ENCODE measurements at regions not wholly inside any gene's neighbourhood (a gene's known extent, or its start where the extent isn't known, plus 50 kb on each side); places are given as distances from the start of the nearest gene placed in this dataset.

GRCh38 chr3:177552051-177552450, 354.8 kb upstream of the TBL1XR1 start:
- DNase-seq (ENCODE audit: low read depth), result no peak
- TF ChIP-seq, protein P1, sequence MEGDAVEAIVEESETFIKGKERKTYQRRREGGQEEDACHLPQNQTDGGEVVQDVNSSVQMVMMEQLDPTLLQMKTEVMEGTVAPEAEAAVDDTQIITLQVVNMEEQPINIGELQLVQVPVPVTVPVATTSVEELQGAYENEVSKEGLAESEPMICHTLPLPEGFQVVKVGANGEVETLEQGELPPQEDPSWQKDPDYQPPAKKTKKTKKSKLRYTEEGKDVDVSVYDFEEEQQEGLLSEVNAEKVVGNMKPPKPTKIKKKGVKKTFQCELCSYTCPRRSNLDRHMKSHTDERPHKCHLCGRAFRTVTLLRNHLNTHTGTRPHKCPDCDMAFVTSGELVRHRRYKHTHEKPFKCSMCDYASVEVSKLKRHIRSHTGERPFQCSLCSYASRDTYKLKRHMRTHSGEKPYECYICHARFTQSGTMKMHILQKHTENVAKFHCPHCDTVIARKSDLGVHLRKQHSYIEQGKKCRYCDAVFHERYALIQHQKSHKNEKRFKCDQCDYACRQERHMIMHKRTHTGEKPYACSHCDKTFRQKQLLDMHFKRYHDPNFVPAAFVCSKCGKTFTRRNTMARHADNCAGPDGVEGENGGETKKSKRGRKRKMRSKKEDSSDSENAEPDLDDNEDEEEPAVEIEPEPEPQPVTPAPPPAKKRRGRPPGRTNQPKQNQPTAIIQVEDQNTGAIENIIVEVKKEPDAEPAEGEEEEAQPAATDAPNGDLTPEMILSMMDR (IDR thresholded peaks at IDR 0.05; ENCODE audit: insufficient read depth, low read depth, low read length), result no peak
- no peak overlapping the region for H3K4me3 ChIP-seq (ENCODE audit: low read depth, low read length)

GRCh38 chr3:177553012-177553411, 355.7 kb upstream of the TBL1XR1 start:
- H3K4me3 ChIP-seq (ENCODE audit: low read depth, low read length), result no peak overlapping the region
- TF ChIP-seq, protein P1 (IDR thresholded peaks at IDR 0.05; ENCODE audit: insufficient read depth, low read depth, low read length), result no peak
- no peak for DNase-seq (ENCODE audit: low read depth)

- no peak for DNase-seq (ENCODE audit: low read depth)
- TF ChIP-seq, protein P1 (IDR thresholded peaks at IDR 0.05; ENCODE audit: insufficient read depth, low read depth, low read length), result no peak
- H3K4me3 ChIP-seq (ENCODE audit: low read depth, low read length), result no peak overlapping the region
Measured at GRCh38 chr3:177553579-177553978, 356.3 kb upstream of the TBL1XR1 start.

DNA sequence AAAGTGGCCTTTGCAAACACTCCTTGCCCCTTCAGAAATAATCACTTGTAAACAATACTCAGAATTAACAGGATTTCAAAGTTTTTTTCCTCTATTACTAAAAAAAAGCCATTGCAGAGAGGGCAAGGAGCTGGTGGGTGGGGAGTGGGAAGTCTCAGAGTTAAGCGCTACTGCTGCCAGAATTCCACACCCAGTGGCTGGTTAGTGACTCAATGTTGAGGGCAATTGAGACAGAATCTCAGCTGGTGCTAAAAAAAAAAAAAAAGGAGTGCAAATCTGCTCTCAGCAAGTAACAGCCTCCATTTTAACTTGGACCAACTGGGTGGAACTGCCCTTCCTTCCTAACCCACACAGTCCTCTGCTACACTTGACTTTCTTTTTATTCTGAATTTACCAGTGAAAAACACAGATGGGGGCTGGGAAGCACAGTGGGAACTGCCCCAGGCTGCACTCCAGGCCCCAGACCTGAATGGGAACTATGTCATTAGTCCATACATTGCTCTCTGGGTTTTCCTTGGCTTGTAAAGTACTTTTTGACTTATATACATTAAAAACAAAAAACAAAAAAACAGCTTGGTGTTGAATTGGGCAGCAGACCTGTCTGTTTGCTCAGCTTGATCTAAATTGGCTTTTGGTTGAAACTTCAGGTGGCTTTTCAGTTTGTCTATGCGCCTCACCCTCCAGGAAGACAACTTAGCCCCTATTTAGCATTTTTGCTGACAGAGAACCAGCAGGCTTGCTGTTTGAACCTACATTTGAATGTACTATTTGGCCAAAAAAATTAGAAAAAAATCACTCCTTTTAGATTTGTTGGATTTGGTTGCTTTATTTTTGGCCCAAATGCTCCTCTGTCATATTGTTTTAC, 357.8 kb upstream of the TBL1XR1 start:
- TF ChIP-seq, protein P1 (IDR thresholded peaks at IDR 0.05; ENCODE audit: insufficient read depth, low read depth, low read length), result no peak
- peak; percentile 43 for DNase-seq (ENCODE audit: low read depth)
- H3K4me3 ChIP-seq (ENCODE audit: low read depth, low read length), result no peak overlapping the region

GRCh38 chr3:177557548-177557947, 360.3 kb upstream of the TBL1XR1 start:
- TF ChIP-seq, protein P1 (IDR thresholded peaks at IDR 0.05; ENCODE audit: insufficient read depth, low read depth, low read length), result no peak
- no peak overlapping the region for H3K4me3 ChIP-seq (ENCODE audit: low read depth, low read length)
- DNase-seq (ENCODE audit: low read depth), result no peak

DNA sequence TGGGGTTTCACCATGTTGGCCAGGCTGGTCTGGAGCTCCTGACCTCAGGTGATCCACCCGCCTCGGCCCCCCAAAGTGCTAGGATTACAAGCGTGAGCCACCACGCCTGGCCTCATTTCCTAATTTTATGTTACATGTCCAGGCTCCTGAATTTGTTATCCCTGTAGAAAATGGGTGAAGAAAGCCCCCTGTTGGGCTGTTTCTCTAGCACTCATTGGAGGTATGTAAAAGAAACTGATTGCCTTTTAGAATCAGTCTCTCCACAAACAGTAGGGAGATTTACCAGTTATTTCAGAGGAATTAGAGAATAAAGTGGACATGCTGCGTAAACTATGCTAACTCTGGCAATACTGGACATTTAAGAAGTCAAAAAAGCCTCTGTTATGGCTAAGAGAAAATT, 364.1 kb upstream of the TBL1XR1 start:
- TF ChIP-seq, protein P1 (IDR thresholded peaks at IDR 0.05; ENCODE audit: insufficient read depth, low read depth, low read length), result no peak
- DNase-seq (ENCODE audit: low read depth), result no peak
- no peak overlapping the region for H3K4me3 ChIP-seq (ENCODE audit: low read depth, low read length)
